ENCODE measurements at regions not wholly inside any gene's neighbourhood (a gene's known extent, or its start where the extent isn't known, plus 50 kb on each side); places are given as distances from the start of the nearest gene placed in this dataset.

DNA sequence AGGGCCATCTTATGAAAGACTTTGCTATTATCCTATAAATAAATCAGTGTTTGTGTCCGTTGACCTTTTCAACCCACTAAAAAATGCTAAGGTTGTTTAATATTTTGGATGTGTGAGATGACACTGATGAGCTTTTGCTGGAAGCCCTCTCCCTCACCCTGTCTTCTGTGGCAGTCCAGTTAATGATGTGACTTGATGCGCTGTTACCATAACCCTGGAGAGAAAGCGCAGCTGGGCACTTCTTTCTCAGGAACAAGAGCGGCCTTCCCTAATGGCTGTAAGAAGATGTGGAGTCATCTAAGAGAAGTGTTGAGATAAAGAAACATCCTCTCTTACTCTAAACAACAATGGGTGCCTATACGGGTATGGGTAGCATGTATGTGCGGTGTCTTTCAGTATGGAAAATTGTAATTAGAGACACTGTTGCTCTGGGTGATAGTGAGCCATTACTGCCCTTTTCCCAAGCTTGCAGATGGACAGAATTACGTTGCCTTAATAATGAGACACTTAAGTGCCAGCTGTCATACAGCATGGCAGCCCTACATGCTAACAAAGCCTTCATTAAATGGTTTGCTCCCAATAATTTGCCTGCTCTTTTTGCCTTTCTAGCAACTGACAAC lies 165.6 kb upstream of the NABP1 start:
- TF ChIP-seq, protein P1, sequence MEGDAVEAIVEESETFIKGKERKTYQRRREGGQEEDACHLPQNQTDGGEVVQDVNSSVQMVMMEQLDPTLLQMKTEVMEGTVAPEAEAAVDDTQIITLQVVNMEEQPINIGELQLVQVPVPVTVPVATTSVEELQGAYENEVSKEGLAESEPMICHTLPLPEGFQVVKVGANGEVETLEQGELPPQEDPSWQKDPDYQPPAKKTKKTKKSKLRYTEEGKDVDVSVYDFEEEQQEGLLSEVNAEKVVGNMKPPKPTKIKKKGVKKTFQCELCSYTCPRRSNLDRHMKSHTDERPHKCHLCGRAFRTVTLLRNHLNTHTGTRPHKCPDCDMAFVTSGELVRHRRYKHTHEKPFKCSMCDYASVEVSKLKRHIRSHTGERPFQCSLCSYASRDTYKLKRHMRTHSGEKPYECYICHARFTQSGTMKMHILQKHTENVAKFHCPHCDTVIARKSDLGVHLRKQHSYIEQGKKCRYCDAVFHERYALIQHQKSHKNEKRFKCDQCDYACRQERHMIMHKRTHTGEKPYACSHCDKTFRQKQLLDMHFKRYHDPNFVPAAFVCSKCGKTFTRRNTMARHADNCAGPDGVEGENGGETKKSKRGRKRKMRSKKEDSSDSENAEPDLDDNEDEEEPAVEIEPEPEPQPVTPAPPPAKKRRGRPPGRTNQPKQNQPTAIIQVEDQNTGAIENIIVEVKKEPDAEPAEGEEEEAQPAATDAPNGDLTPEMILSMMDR (IDR thresholded peaks at IDR 0.05; ENCODE audit: borderline replicate concordance, extremely low read depth, low read length, poor library complexity, severe bottlenecking) = no peak
- no peak for TF ChIP-seq EZH2 (IDR thresholded peaks at IDR 0.05; ENCODE audit: borderline replicate concordance, low read depth, low read length, severe bottlenecking)
